ENCODE measurements at regions not wholly inside any gene's neighbourhood (a gene's known extent, or its start where the extent isn't known, plus 50 kb on each side); places are given as distances from the start of the nearest gene placed in this dataset.

GRCh38 chr3:127068871-127069270, 86.0 kb downstream of the PLXNA1 start:
- Histone ChIP-seq H2AK5ac (ENCODE audit: insufficient read length, low read length) (no peak overlapping the region), H4K5ac (ENCODE audit: insufficient read length, low read depth, low read length) (no peak overlapping the region), H4K91ac (ENCODE audit: insufficient read length, low read depth, low read length) (no peak overlapping the region), H3K27ac (ENCODE audit: insufficient read length, low read depth, low read length) (no peak overlapping the region), H3K23ac (ENCODE audit: insufficient read length, low read depth, low read length) (no peak overlapping the region), H3K9ac (ENCODE audit: extremely low read depth, insufficient read length, low read length) (no peak overlapping the region), H3T11ph (ENCODE audit: low read length) (no peak overlapping the region), H4K20me1 (ENCODE audit: control insufficient read depth, insufficient read depth, insufficient read length) (no peaks in the 10 kb centered on the region), H3K4ac (ENCODE audit: low read depth, low read length) (no peak overlapping the region), H3K23me2 (ENCODE audit: insufficient read length, low read depth, low read length, poor library complexity, severe bottlenecking) (no peaks in the 10 kb centered on the region), H3K18ac (ENCODE audit: insufficient read length, low read depth, low read length) (no peak overlapping the region), H3K4me2 (ENCODE audit: insufficient read depth, insufficient read length, low read length) (no peak overlapping the region), H3K79me2 (ENCODE audit: insufficient read depth, low read length) (no peaks in the 10 kb centered on the region), H3K79me1 (ENCODE audit: insufficient read depth, low read depth, low read length, poor library complexity, severe bottlenecking) (no peaks in the 10 kb centered on the region), H3K27me3 (ENCODE audit: insufficient read depth, low read length) (no peaks in the 10 kb centered on the region), H3K9me3 (ENCODE audit: control insufficient read depth, low read depth, low read length) (no peaks in the 10 kb centered on the region), H3K4me1 (ENCODE audit: insufficient read depth, low read length) (no peaks in the 10 kb centered on the region), H2BK15ac (ENCODE audit: low read depth, low read length) (no peak overlapping the region), H3K14ac (ENCODE audit: insufficient read depth, low read length) (no peak overlapping the region; the same call in 1 of the 2 replicates), H2BK5ac (ENCODE audit: insufficient read length, low read length) (no peak overlapping the region), H2BK120ac (ENCODE audit: low read depth, low read length, poor library complexity, severe bottlenecking) (no peak overlapping the region), H3K56ac (ENCODE audit: insufficient read length, low read depth, low read length) (no peak overlapping the region), H2BK12ac (ENCODE audit: insufficient read length, low read depth, low read length) (no peak overlapping the region), H2BK20ac (ENCODE audit: low read depth, low read length, poor library complexity, severe bottlenecking) (no peak overlapping the region), H4K8ac (replicated peaks; ENCODE audit: insufficient read length, low read depth, low read length) (no peak overlapping the region), H2AFZ (ENCODE audit: low read length) (no peak overlapping the region)
- WGBS (ENCODE audit: extremely low coverage, insufficient read length, low lambda C conversion rate), result no CpG with 5 or more reads among the region's 9 CpGs
- Mint-ChIP-seq H3K4me3 (no peak overlapping the region), H3K27ac (no peak overlapping the region), H3K27me3 (ENCODE audit: low read depth) (no peaks in the 10 kb centered on the region; the same call in none of the 2 replicates), H3K4me1 (peaks cover 7 to 9% of the 10 kb centered on the region in 2 experiments; a peak in 2 of 4 replicates), H3K36me3 (ENCODE audit: insufficient read depth in 1 of 3, low read depth in 3 of 3) (peaks cover 0 to 1% (median 0%) of the 10 kb centered on the region in 3 experiments; a peak in 1 of 7 replicates), H3K9me3 (no peaks in the 10 kb centered on the region)
- TF ChIP-seq, protein P1, sequence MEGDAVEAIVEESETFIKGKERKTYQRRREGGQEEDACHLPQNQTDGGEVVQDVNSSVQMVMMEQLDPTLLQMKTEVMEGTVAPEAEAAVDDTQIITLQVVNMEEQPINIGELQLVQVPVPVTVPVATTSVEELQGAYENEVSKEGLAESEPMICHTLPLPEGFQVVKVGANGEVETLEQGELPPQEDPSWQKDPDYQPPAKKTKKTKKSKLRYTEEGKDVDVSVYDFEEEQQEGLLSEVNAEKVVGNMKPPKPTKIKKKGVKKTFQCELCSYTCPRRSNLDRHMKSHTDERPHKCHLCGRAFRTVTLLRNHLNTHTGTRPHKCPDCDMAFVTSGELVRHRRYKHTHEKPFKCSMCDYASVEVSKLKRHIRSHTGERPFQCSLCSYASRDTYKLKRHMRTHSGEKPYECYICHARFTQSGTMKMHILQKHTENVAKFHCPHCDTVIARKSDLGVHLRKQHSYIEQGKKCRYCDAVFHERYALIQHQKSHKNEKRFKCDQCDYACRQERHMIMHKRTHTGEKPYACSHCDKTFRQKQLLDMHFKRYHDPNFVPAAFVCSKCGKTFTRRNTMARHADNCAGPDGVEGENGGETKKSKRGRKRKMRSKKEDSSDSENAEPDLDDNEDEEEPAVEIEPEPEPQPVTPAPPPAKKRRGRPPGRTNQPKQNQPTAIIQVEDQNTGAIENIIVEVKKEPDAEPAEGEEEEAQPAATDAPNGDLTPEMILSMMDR (conservative IDR thresholded peaks at IDR 0.05), result no peak
- no peak for DNase-seq

All from H9 (cell line).